Endothelial cell (in vitro differentiated cells): ENCODE measurements at regions not wholly inside any gene's neighbourhood (a gene's known extent, or its start where the extent isn't known, plus 50 kb on each side); places are given as distances from the start of the nearest gene placed in this dataset.

Experiments used
- DNase-seq: peaks from one replicate; pipeline ENCODE4 v3.0.0; 2021; ENCODE audit warnings: low spot score
- H3K27ac Mint-ChIP-seq: one replicate; pipeline ENCODE4 v1.8.0; 2021; ENCODE audit warnings: mixed read lengths, inconsistent platforms; ENCODE audit not compliant: unreplicated experiment
- H3K27me3 Mint-ChIP-seq: one replicate; pipeline ENCODE4 v1.8.0; 2021; ENCODE audit warnings: mild to moderate bottlenecking, moderate library complexity, mixed read lengths, inconsistent platforms; ENCODE audit not compliant: unreplicated experiment
- H3K36me3 Mint-ChIP-seq: one replicate; pipeline ENCODE4 v1.8.0; 2021; ENCODE audit warnings: mild to moderate bottlenecking, low read depth, mixed read lengths, inconsistent platforms; ENCODE audit not compliant: unreplicated experiment
- H3K4me1 Mint-ChIP-seq: one replicate; pipeline ENCODE4 v1.8.0; 2021; ENCODE audit warnings: mild to moderate bottlenecking, mixed read lengths, inconsistent platforms; ENCODE audit not compliant: unreplicated experiment
- H3K4me3 Mint-ChIP-seq: one replicate; pipeline ENCODE4 v1.8.0; 2021; ENCODE audit warnings: mild to moderate bottlenecking, mixed read lengths, inconsistent platforms; ENCODE audit not compliant: unreplicated experiment
- H3K9me3 Mint-ChIP-seq: one replicate; pipeline ENCODE4 v1.8.0; 2021; ENCODE audit warnings: mixed read lengths, inconsistent platforms; ENCODE audit not compliant: unreplicated experiment
- TF ChIP-seq, protein P1 (sequence below): fragments of 200-600 bp; sonication (generic); IDR thresholded peaks from one replicate; pipeline ENCODE4 v1.5.0; 2021; ENCODE audit warnings: antibody characterized with exemption; ENCODE audit not compliant: unreplicated experiment

- no peak for DNase-seq
- no peaks in the 10 kb centered on the region for H3K36me3 Mint-ChIP-seq
- no peaks in the 10 kb centered on the region for H3K4me1 Mint-ChIP-seq
- no peak overlapping the region for H3K27ac Mint-ChIP-seq
- no peaks in the 10 kb centered on the region for H3K9me3 Mint-ChIP-seq
- TF ChIP-seq, protein P1, sequence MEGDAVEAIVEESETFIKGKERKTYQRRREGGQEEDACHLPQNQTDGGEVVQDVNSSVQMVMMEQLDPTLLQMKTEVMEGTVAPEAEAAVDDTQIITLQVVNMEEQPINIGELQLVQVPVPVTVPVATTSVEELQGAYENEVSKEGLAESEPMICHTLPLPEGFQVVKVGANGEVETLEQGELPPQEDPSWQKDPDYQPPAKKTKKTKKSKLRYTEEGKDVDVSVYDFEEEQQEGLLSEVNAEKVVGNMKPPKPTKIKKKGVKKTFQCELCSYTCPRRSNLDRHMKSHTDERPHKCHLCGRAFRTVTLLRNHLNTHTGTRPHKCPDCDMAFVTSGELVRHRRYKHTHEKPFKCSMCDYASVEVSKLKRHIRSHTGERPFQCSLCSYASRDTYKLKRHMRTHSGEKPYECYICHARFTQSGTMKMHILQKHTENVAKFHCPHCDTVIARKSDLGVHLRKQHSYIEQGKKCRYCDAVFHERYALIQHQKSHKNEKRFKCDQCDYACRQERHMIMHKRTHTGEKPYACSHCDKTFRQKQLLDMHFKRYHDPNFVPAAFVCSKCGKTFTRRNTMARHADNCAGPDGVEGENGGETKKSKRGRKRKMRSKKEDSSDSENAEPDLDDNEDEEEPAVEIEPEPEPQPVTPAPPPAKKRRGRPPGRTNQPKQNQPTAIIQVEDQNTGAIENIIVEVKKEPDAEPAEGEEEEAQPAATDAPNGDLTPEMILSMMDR, result no peak
- no peaks in the 10 kb centered on the region for H3K27me3 Mint-ChIP-seq
- no peak overlapping the region for H3K4me3 Mint-ChIP-seq
Observed at GRCh38 chr10:129193148-129193547, 273.9 kb upstream of the MGMT start.

DNA sequence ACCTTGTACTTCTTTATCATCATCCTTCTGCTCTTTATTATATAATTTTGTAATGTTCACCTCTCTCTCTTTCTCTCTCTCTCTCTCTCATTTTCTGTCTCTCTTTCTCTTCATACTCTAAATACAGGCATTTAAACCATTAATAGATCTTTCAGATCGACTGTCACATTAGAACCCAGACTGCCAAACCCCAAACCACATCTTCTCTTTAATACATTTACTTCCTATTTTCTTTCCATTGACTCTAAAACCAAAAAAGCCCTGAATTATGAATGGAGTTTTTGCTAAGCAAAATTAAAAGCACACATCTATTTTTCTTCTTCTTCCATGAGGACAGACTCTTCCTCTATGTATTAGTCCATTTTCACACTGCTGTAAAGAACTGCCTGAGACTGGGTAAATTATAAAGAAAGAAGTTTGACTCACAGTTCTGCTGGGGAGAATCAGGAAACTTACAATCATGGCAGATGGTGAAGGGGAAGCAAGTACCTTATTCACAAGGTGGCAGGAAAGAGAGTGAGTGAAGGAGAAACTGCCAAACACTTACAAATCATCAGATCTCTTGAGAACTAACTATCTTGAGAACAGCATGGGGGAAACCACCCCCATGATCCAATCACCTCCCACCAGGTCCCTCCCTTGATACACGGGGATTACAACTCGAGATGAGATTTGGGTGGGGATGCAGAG, 272.7 kb upstream of the MGMT start:
- H3K9me3 Mint-ChIP-seq, result no peaks in the 10 kb centered on the region
- no peak overlapping the region for H3K4me3 Mint-ChIP-seq
- no peaks in the 10 kb centered on the region for H3K4me1 Mint-ChIP-seq
- TF ChIP-seq, protein P1, result no peak
- H3K27me3 Mint-ChIP-seq, result no peaks in the 10 kb centered on the region
- H3K36me3 Mint-ChIP-seq, result no peaks in the 10 kb centered on the region
- H3K27ac Mint-ChIP-seq, result no peak overlapping the region
- no peak for DNase-seq

GRCh38 chr10:129199826-129200225, 267.2 kb upstream of the MGMT start:
- Mint-ChIP-seq H3K4me3 (no peak overlapping the region), H3K36me3 (no peaks in the 10 kb centered on the region), H3K27ac (no peak overlapping the region), H3K4me1 (no peaks in the 10 kb centered on the region), H3K27me3 (peaks cover 2% of the 10 kb centered on the region), H3K9me3 (no peaks in the 10 kb centered on the region)
- TF ChIP-seq, protein P1, result no peak
- DNase-seq, result no peak

GRCh38 chr10:129203819-129204218, 263.2 kb upstream of the MGMT start:
- Mint-ChIP-seq H3K4me3 (no peak overlapping the region), H3K4me1 (no peaks in the 10 kb centered on the region), H3K27me3 (peaks cover 2% of the 10 kb centered on the region), H3K27ac (no peak overlapping the region), H3K9me3 (no peaks in the 10 kb centered on the region), H3K36me3 (no peaks in the 10 kb centered on the region)
- no peak for DNase-seq
- TF ChIP-seq, protein P1, result no peak

DNA sequence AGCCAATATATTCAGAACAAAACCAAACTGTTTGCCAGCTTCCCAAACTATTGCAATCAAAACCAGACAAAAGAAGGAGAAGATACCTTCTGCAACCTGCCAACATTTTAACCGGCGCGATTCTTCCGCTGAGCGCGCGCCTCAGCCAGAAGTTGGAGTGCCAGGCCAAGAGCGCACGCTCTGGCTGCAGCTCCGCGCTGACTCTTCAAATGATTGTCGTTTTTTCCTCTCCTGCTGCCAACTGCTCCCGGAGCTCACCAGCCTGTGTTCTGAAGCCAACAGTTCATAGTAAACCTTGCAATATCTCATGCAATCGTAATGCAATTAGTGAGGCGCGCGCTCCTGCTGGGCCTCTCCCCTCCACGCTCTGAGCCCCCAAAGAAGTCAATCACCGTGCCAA, 259.7 kb upstream of the MGMT start:
- Mint-ChIP-seq H3K27me3 (peaks cover 2% of the 10 kb centered on the region), H3K4me3 (no peak overlapping the region), H3K36me3 (no peaks in the 10 kb centered on the region), H3K4me1 (peaks cover 12% of the 10 kb centered on the region), H3K9me3 (no peaks in the 10 kb centered on the region), H3K27ac (no peak overlapping the region)
- TF ChIP-seq, protein P1, result no peak
- DNase-seq, result no peak
